Loucy (cell line): ENCODE measurements at regions not wholly inside any gene's neighbourhood (a gene's known extent, or its start where the extent isn't known, plus 50 kb on each side); places are given as distances from the start of the nearest gene placed in this dataset.

Experiments used
- H2AFZ ChIP-seq: fragments of 200-600 bp; sonication (generic); 2 replicates; pipeline ENCODE4 v1.6.0; 2016; ENCODE audit warnings: antibody characterized with exemption, mild to moderate bottlenecking, low read length, moderate library complexity
- H3F3A ChIP-seq: fragments of 200-600 bp; 2 replicates; pipeline ENCODE4 v1.6.0; 2016; ENCODE audit warnings: antibody characterized with exemption, low read depth, mild to moderate bottlenecking
- H3K27me3 ChIP-seq: fragments of 200-600 bp; sonication (generic); 2 replicates; pipeline ENCODE4 v1.6.1; 2014; ENCODE audit warnings: low read length, mild to moderate bottlenecking; ENCODE audit not compliant: insufficient read depth, poor library complexity, severe bottlenecking
- H3K36me3 ChIP-seq: fragments of 200-600 bp; sonication (generic); 2 replicates; pipeline ENCODE4 v1.6.1; 2016; ENCODE audit warnings: low read length; ENCODE audit not compliant: insufficient read depth
- H3K4me1 ChIP-seq: fragments of 200-600 bp; sonication (generic); 2 replicates; pipeline ENCODE4 v1.5.1; 2014; ENCODE audit warnings: low read length, mild to moderate bottlenecking; ENCODE audit not compliant: insufficient read depth, poor library complexity, severe bottlenecking
- H3K4me2 ChIP-seq: fragments of 200-600 bp; sonication (generic); 2 replicates; pipeline ENCODE4 v1.6.0; 2014; ENCODE audit warnings: antibody characterized with exemption, low read length, low read depth, mild to moderate bottlenecking; ENCODE audit not compliant: poor library complexity, severe bottlenecking
- H3K4me3 ChIP-seq: fragments of 200-600 bp; sonication (generic); 2 replicates; pipeline ENCODE4 v1.5.1; 2014; ENCODE audit warnings: low read length, mild to moderate bottlenecking, mixed read lengths; ENCODE audit not compliant: poor library complexity, severe bottlenecking
- H3K79me2 ChIP-seq: fragments of 200-600 bp; sonication (generic); 2 replicates; pipeline ENCODE4 v1.6.1; 2014; ENCODE audit warnings: low read length; ENCODE audit not compliant: insufficient read depth
- H3K9ac ChIP-seq: fragments of 200-600 bp; sonication (generic); 2 replicates; pipeline ENCODE4 v1.6.0; 2014; ENCODE audit warnings: mild to moderate bottlenecking, low read depth, low read length, moderate library complexity; ENCODE audit not compliant: poor library complexity, severe bottlenecking
- H3K9me2 ChIP-seq: fragments of 200-600 bp; sonication (generic); replicated peaks from 2 replicates; pipeline ENCODE4 v1.6.1; 2016; ENCODE audit warnings: low read depth, low read length, mixed read lengths
- H3K9me3 ChIP-seq: fragments of 200-600 bp; sonication (generic); 2 replicates; pipeline ENCODE4 v1.6.1; 2014; ENCODE audit warnings: mild to moderate bottlenecking, antibody characterized with exemption, low read length, low read depth; ENCODE audit not compliant: insufficient read depth
- H4K20me1 ChIP-seq: fragments of 200-600 bp; sonication (generic); 2 replicates; pipeline ENCODE4 v1.6.0; 2014; ENCODE audit warnings: antibody characterized with exemption, low read length, mild to moderate bottlenecking; ENCODE audit not compliant: insufficient read depth, poor library complexity, severe bottlenecking
- EZH2phosphoT487 ChIP-seq: fragments of 200-600 bp; IDR thresholded peaks from 2 replicates; pipeline ENCODE4 v1.6.1; 2018; ENCODE audit warnings: antibody characterized with exemption, mild to moderate bottlenecking, moderate library complexity, borderline replicate concordance
- TF ChIP-seq, protein P1 (sequence below): fragments of 200-600 bp; sonication (generic); conservative IDR thresholded peaks from 2 replicates; pipeline ENCODE4 v1.5.1; 2014; ENCODE audit warnings: mild to moderate bottlenecking, antibody characterized with exemption, low read length

DNA sequence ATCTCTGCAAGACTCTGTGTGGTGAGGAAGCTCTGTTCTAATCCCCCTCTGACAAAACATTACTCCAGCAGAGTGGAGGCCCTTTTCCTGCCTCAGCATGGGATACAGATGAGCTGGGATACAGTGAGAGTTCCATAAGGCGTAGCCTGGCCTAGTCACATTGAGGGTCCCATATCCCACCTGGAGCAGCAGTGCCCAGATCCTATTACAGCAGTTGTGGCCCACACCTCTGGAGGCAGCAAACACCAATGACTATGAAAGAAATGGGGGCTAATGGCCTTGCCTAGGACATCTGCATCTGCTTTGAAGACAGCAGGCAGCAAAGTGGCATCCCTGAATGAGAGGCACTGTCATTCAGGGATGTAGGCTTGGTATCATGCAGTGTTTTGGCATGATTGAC lies 534.5 kb downstream of the TDRD15 start:
- H3K9me3 ChIP-seq = no peaks in the 10 kb centered on the region
- no peaks in the 10 kb centered on the region for H3K27me3 ChIP-seq
- no peak overlapping the region for H3K4me3 ChIP-seq
- H3F3A ChIP-seq = no peaks in the 10 kb centered on the region
- no peak overlapping the region for H3K9ac ChIP-seq
- no peaks in the 10 kb centered on the region for H3K9me2 ChIP-seq
- no peaks in the 10 kb centered on the region for H3K4me1 ChIP-seq
- H2AFZ ChIP-seq = no peak overlapping the region
- no peaks in the 10 kb centered on the region for H4K20me1 ChIP-seq
- H3K4me2 ChIP-seq = no peak overlapping the region
- TF ChIP-seq, protein P1, sequence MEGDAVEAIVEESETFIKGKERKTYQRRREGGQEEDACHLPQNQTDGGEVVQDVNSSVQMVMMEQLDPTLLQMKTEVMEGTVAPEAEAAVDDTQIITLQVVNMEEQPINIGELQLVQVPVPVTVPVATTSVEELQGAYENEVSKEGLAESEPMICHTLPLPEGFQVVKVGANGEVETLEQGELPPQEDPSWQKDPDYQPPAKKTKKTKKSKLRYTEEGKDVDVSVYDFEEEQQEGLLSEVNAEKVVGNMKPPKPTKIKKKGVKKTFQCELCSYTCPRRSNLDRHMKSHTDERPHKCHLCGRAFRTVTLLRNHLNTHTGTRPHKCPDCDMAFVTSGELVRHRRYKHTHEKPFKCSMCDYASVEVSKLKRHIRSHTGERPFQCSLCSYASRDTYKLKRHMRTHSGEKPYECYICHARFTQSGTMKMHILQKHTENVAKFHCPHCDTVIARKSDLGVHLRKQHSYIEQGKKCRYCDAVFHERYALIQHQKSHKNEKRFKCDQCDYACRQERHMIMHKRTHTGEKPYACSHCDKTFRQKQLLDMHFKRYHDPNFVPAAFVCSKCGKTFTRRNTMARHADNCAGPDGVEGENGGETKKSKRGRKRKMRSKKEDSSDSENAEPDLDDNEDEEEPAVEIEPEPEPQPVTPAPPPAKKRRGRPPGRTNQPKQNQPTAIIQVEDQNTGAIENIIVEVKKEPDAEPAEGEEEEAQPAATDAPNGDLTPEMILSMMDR = no peak
- no peak for TF ChIP-seq EZH2phosphoT487
- H3K79me2 ChIP-seq = no peaks in the 10 kb centered on the region
- H3K36me3 ChIP-seq = no peaks in the 10 kb centered on the region

DNA sequence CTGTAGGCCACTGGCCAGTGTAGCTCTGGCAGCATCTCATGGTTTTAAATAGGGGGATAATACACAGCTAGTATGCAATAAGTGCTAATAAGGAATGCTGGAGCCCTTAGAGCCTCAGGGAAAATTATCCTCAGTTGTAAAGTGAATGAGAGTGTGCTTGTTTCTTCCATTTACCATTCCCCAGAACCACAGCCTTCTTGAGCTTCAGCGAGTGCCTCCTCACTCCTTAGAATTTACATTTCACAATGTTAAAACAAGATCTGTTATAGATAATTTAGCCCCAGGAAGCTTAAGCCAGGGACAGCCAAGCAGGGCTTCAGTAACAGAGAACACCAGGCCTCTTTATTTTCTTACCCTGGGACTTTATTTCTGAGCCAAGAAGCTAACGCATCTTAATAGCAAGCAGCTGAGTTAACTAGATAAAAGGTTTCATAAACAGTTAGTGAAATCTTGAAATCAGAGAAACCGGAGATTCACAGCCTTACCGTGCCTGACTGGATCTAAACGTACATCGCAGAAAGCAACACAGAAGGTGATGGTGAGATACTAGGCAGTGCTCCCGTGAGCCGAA lies 535.2 kb downstream of the TDRD15 start:
- Histone ChIP-seq H3K4me1 (no peaks in the 10 kb centered on the region), H3K9ac (no peak overlapping the region), H4K20me1 (no peaks in the 10 kb centered on the region), H3K9me2 (no peaks in the 10 kb centered on the region), H3F3A (no peaks in the 10 kb centered on the region), H3K4me3 (no peak overlapping the region), H2AFZ (no peak overlapping the region), H3K79me2 (no peaks in the 10 kb centered on the region), H3K9me3 (no peaks in the 10 kb centered on the region), H3K27me3 (no peaks in the 10 kb centered on the region), H3K36me3 (no peaks in the 10 kb centered on the region), H3K4me2 (no peak overlapping the region)
- no peak for TF ChIP-seq EZH2phosphoT487
- TF ChIP-seq, protein P1 = no peak

DNA sequence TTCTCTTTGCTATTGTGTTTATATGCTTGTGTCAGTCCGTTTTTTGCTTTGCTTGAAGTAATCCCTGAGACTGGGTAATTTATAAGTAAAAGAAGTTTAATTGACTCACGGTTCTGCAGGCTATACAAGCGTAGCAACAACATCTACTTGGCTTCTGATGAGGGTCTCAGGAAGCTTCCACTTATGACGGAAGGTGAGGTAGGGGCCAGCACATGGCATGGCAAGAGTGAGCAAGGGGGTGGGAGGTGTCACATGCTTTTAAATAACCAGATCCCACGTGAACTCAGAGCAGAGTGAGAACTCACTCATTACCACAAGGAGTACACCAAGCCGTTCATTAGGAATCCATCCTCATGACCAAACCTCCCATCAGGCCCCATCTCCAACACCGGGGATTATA lies 540.3 kb downstream of the TDRD15 start:
- H3K4me3 ChIP-seq = no peak overlapping the region

More for the DNA sequence above, 540.3 kb downstream of the TDRD15 start:
- TF ChIP-seq, protein P1 = no peak
- TF ChIP-seq EZH2phosphoT487 = no peak
- Histone ChIP-seq H2AFZ (no peak overlapping the region), H3K9ac (no peak overlapping the region), H3K9me2 (no peaks in the 10 kb centered on the region), H3K27me3 (no peaks in the 10 kb centered on the region), H3K4me1 (no peaks in the 10 kb centered on the region), H3K79me2 (no peaks in the 10 kb centered on the region), H3K36me3 (no peaks in the 10 kb centered on the region), H3F3A (no peaks in the 10 kb centered on the region), H4K20me1 (no peaks in the 10 kb centered on the region), H3K9me3 (no peaks in the 10 kb centered on the region), H3K4me2 (no peak overlapping the region)
